HL-60 (cell line): ENCODE measurements at regions not wholly inside any gene's neighbourhood (a gene's known extent, or its start where the extent isn't known, plus 50 kb on each side); places are given as distances from the start of the nearest gene placed in this dataset.

ENCODE experiments used
- DNase-seq, 2 experiments: peaks; one replicate each; pipeline ENCODE4 v3.0.0-alpha.2; 2010 to 2020; ENCODE audit warnings: low read depth in 1 of 2, low spot score in 1 of 2
- H3K27ac ChIP-seq: fragments of 250-450 bp; sonication (Bioruptor Pico); replicated peaks from 2 replicates; pipeline ENCODE4 v1.5.1; 2020; ENCODE audit warnings: mild to moderate bottlenecking, moderate library complexity
- H3K27me3 ChIP-seq: fragments of 250-450 bp; sonication (Bioruptor Pico); 2 replicates; pipeline ENCODE4 v1.5.1; 2021; ENCODE audit warnings: mild to moderate bottlenecking, moderate library complexity; ENCODE audit not compliant: insufficient read depth, poor library complexity, severe bottlenecking
- H3K4me3 ChIP-seq: replicated peaks from 2 replicates; pipeline ENCODE4 v1.5.1; 2011; ENCODE audit warnings: mild to moderate bottlenecking, control low read depth, low read length; ENCODE audit not compliant: insufficient read depth
- GABPA ChIP-seq: IDR thresholded peaks from 2 replicates; pipeline ENCODE4 v1.6.1; 2012; ENCODE audit warnings: low read depth
- POLR2AphosphoS5 ChIP-seq: IDR thresholded peaks from 2 replicates; pipeline ENCODE4 v1.6.1; 2012; ENCODE audit warnings: low read depth
- SPI1 ChIP-seq: IDR thresholded peaks from 2 replicates; pipeline ENCODE4 v1.6.1; 2012; ENCODE audit warnings: low read depth, mild to moderate bottlenecking, borderline replicate concordance
- TF ChIP-seq, protein P1 (sequence below): IDR thresholded peaks from 2 replicates; pipeline ENCODE4 v1.6.1; 2012; ENCODE audit warnings: low read depth; ENCODE audit not compliant: insufficient replicate concordance
- TF ChIP-seq, protein P2 (sequence below): IDR thresholded peaks from one replicate; pipeline ENCODE4 v1.5.1; 2011; ENCODE audit warnings: low read length, control low read depth, inconsistent platforms; ENCODE audit not compliant: insufficient read depth

- no peak overlapping the region for H3K4me3 ChIP-seq
- H3K27me3 ChIP-seq: peaks cover 3% of the 10 kb centered on the region
- no peak for DNase-seq
- TF ChIP-seq, protein P1, sequence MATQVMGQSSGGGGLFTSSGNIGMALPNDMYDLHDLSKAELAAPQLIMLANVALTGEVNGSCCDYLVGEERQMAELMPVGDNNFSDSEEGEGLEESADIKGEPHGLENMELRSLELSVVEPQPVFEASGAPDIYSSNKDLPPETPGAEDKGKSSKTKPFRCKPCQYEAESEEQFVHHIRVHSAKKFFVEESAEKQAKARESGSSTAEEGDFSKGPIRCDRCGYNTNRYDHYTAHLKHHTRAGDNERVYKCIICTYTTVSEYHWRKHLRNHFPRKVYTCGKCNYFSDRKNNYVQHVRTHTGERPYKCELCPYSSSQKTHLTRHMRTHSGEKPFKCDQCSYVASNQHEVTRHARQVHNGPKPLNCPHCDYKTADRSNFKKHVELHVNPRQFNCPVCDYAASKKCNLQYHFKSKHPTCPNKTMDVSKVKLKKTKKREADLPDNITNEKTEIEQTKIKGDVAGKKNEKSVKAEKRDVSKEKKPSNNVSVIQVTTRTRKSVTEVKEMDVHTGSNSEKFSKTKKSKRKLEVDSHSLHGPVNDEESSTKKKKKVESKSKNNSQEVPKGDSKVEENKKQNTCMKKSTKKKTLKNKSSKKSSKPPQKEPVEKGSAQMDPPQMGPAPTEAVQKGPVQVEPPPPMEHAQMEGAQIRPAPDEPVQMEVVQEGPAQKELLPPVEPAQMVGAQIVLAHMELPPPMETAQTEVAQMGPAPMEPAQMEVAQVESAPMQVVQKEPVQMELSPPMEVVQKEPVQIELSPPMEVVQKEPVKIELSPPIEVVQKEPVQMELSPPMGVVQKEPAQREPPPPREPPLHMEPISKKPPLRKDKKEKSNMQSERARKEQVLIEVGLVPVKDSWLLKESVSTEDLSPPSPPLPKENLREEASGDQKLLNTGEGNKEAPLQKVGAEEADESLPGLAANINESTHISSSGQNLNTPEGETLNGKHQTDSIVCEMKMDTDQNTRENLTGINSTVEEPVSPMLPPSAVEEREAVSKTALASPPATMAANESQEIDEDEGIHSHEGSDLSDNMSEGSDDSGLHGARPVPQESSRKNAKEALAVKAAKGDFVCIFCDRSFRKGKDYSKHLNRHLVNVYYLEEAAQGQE: no peak
- TF ChIP-seq, protein P2, sequence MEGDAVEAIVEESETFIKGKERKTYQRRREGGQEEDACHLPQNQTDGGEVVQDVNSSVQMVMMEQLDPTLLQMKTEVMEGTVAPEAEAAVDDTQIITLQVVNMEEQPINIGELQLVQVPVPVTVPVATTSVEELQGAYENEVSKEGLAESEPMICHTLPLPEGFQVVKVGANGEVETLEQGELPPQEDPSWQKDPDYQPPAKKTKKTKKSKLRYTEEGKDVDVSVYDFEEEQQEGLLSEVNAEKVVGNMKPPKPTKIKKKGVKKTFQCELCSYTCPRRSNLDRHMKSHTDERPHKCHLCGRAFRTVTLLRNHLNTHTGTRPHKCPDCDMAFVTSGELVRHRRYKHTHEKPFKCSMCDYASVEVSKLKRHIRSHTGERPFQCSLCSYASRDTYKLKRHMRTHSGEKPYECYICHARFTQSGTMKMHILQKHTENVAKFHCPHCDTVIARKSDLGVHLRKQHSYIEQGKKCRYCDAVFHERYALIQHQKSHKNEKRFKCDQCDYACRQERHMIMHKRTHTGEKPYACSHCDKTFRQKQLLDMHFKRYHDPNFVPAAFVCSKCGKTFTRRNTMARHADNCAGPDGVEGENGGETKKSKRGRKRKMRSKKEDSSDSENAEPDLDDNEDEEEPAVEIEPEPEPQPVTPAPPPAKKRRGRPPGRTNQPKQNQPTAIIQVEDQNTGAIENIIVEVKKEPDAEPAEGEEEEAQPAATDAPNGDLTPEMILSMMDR: no peak
- TF ChIP-seq POLR2AphosphoS5 (no peak), SPI1 (no peak), GABPA (no peak)
- H3K27ac ChIP-seq: no peak overlapping the region
These were observed 143.5 kb upstream of the AFDN start for GRCh38 chr6:167683028-167683862.

GRCh38 chr6:167684276-167685104 is 142.2 kb upstream of the AFDN start:
- Histone ChIP-seq H3K27ac (no peak overlapping the region), H3K27me3 (no peaks in the 10 kb centered on the region), H3K4me3 (no peak overlapping the region)
- TF ChIP-seq GABPA (no peak), SPI1 (no peak), POLR2AphosphoS5 (no peak)
- TF ChIP-seq, protein P1: no peak
- TF ChIP-seq, protein P2: no peak
- DNase-seq: no peak

- H3K27ac ChIP-seq: no peak overlapping the region
- H3K27me3 ChIP-seq: no peaks in the 10 kb centered on the region
- TF ChIP-seq, protein P2: no peak
- no peak for TF ChIP-seq POLR2AphosphoS5
- TF ChIP-seq GABPA: no peak
- TF ChIP-seq SPI1: no peak
- no peak overlapping the region for H3K4me3 ChIP-seq
- DNase-seq: no peak
These were observed 141.1 kb upstream of the AFDN start for GRCh38 chr6:167685654-167686053.
